IMR-90 (cell line): ENCODE measurements at regions not wholly inside any gene's neighbourhood (a gene's known extent, or its start where the extent isn't known, plus 50 kb on each side); places are given as distances from the start of the nearest gene placed in this dataset.

ENCODE experiments used
- ATAC-seq: fragments of 200-7000 bp; cut with Tn5 transposase; 2 replicates; pipeline ENCODE4 v1.9.1; 2020; ENCODE audit warnings: low read depth, mild to moderate bottlenecking, moderate library complexity
- BruUV-seq: library from RNA; stranded (reverse); fragments of 400-500 nt; replicated peaks from 2 replicates; lab custom pipeline; 2021; lab: Mats Ljungman, UMichigan
- CTCF ChIA-PET: fragments of 300-600 bp; formaldehyde crosslinking; extraction: SDS; loops from one replicate; lab custom pipeline; 2021; ENCODE audit warnings: antibody characterized with exemption; lab: Yijun Ruan, JAX
- POLR2A ChIA-PET: fragments of 300-600 bp; sonication (Branson Sonifier 250); formaldehyde crosslinking; loops from one replicate; lab custom pipeline; 2022; ENCODE audit warnings: antibody characterized with exemption; ENCODE audit not compliant: unreplicated experiment; lab: Charles Lee
- DNase-seq: peaks from one replicate; pipeline ENCODE4 v3.0.0; 2013
- H2AFZ ChIP-seq: replicated peaks from 2 replicates; pipeline ENCODE3; 2013; ENCODE audit warnings: low read length, mild to moderate bottlenecking; ENCODE audit not compliant: poor library complexity
- H2AK5ac ChIP-seq: 2 replicates; pipeline ENCODE4 v1.6.1; 2013; ENCODE audit warnings: low read depth, low read length, inconsistent platforms
- H2AK9ac ChIP-seq: replicated peaks from 2 replicates; pipeline ENCODE3; 2013; ENCODE audit warnings: mild to moderate bottlenecking, low read depth, low read length, moderate library complexity; ENCODE audit not compliant: poor library complexity
- H2BK120ac ChIP-seq: 2 replicates; pipeline ENCODE4 v1.6.1; 2013; ENCODE audit warnings: low read depth, low read length, inconsistent platforms
- H2BK15ac ChIP-seq: 3 replicates; pipeline ENCODE4 v1.6.1; 2013; ENCODE audit warnings: low read depth, low read length, inconsistent platforms
- H2BK20ac ChIP-seq: 2 replicates; pipeline ENCODE4 v1.6.1; 2013; ENCODE audit warnings: low read depth, mild to moderate bottlenecking, inconsistent platforms, low read length, moderate library complexity
- H2BK5ac ChIP-seq: 2 replicates; pipeline ENCODE4 v1.6.1; 2013; ENCODE audit warnings: mild to moderate bottlenecking, low read depth, low read length, inconsistent platforms; ENCODE audit not compliant: poor library complexity, severe bottlenecking
- H3K14ac ChIP-seq: replicated peaks from 2 replicates; pipeline ENCODE4 v1.6.1; 2013; ENCODE audit warnings: low read depth, low read length, inconsistent platforms
- H3K18ac ChIP-seq: 2 replicates; pipeline ENCODE4 v1.6.1; 2013; ENCODE audit warnings: low read depth, low read length, control low read depth
- H3K23ac ChIP-seq: 2 replicates; pipeline ENCODE4 v1.6.1; 2013; ENCODE audit warnings: low read depth, low read length, inconsistent platforms
- H3K27ac ChIP-seq: 2 replicates; pipeline ENCODE4 v1.5.1; 2013; ENCODE audit warnings: mild to moderate bottlenecking, control low read depth, low read length; ENCODE audit not compliant: insufficient read depth
- H3K27me3 ChIP-seq: 2 replicates; pipeline ENCODE4 v1.6.1; 2013; ENCODE audit warnings: low read length; ENCODE audit not compliant: control insufficient read depth, insufficient read depth
- H3K36me3 ChIP-seq: 2 replicates; pipeline ENCODE4 v1.6.1; 2013; ENCODE audit warnings: low read length, mixed read lengths; ENCODE audit not compliant: control insufficient read depth, insufficient read depth
- H3K4ac ChIP-seq: 2 replicates; pipeline ENCODE4 v1.6.1; 2013; ENCODE audit warnings: low read depth, low read length, inconsistent platforms
- H3K4me1 ChIP-seq: 2 replicates; pipeline ENCODE4 v1.6.1; 2013; ENCODE audit warnings: low read length, mixed read lengths; ENCODE audit not compliant: control insufficient read depth, insufficient read depth
- H3K4me2 ChIP-seq: 2 replicates; pipeline ENCODE4 v1.6.1; 2013; ENCODE audit warnings: low read depth, mild to moderate bottlenecking, control low read depth, low read length, moderate library complexity
- H3K4me3 ChIP-seq: 2 replicates; pipeline ENCODE4 v1.5.1; 2013; ENCODE audit warnings: low read depth, mild to moderate bottlenecking, control low read depth, low read length, moderate library complexity; ENCODE audit not compliant: insufficient read depth
- H3K56ac ChIP-seq: 2 replicates; pipeline ENCODE4 v1.6.1; 2013; ENCODE audit warnings: low read length, inconsistent platforms; ENCODE audit not compliant: insufficient read depth; ENCODE audit errors: extremely low read depth
- H3K79me1 ChIP-seq, 2 experiments: 2 replicates each; pipeline ENCODE4 v1.6.1; 2013; ENCODE audit warnings: low read length in 2 of 2, inconsistent platforms in 1 of 2, low read depth in 1 of 2
- H3K9ac ChIP-seq: 2 replicates; pipeline ENCODE4 v1.6.1; 2013; ENCODE audit warnings: low read depth, low read length, control low read depth
- H3K9me1 ChIP-seq: 2 replicates; pipeline ENCODE4 v1.6.1; 2013; ENCODE audit warnings: low read length, inconsistent platforms; ENCODE audit not compliant: insufficient read depth
- H3K9me3 ChIP-seq: 2 replicates; pipeline ENCODE4 v1.6.1; 2013; ENCODE audit warnings: low read length; ENCODE audit not compliant: control insufficient read depth, insufficient read depth
- H4K20me1 ChIP-seq: 2 replicates; pipeline ENCODE4 v1.6.1; 2013; ENCODE audit warnings: low read length, inconsistent platforms; ENCODE audit not compliant: insufficient read depth
- H4K5ac ChIP-seq: 2 replicates; pipeline ENCODE4 v1.6.1; 2013; ENCODE audit warnings: mild to moderate bottlenecking, low read depth, low read length, control low read depth
- H4K8ac ChIP-seq, 2 experiments: 2 replicates each; pipeline ENCODE4 v1.6.1; 2013; ENCODE audit warnings: low read depth in 2 of 2, low read length in 2 of 2, control low read depth in 1 of 2, inconsistent platforms in 1 of 2
- H4K91ac ChIP-seq: 2 replicates; pipeline ENCODE4 v1.6.1; 2013; ENCODE audit warnings: low read depth, low read length, inconsistent platforms; ENCODE audit not compliant: insufficient read depth
- CHD1 ChIP-seq: IDR thresholded peaks from 2 replicates; pipeline ENCODE4 v1.6.1; 2012; ENCODE audit warnings: low read depth, low read length, improper control_type of control experiment
- POLR2A ChIP-seq: IDR thresholded peaks from 2 replicates; pipeline ENCODE4 v1.6.1; 2012; ENCODE audit warnings: mild to moderate bottlenecking, low read depth, low read length
- SMC3 ChIP-seq: fragments of 150-350 bp; IDR thresholded peaks from 2 replicates; pipeline ENCODE4 v1.6.1; 2016; ENCODE audit warnings: low read depth, mild to moderate bottlenecking, antibody characterized with exemption, low read length, moderate library complexity
- WGBS, 2 experiments: methylation state at CpG; one replicate each; pipeline versions ENCODE4 v1.1.5 to v1.1.7; 2013; ENCODE audit warnings: missing lambda C conversion rate in 2 of 2; ENCODE audit not compliant: insufficient read length in 1 of 2; ENCODE audit errors: extremely low coverage in 2 of 2; 5-methylcytosine and 5-hydroxymethylcytosine counted together
- dilution Hi-C: fragments of 300-500 bp; cut with HindIII; formaldehyde crosslinking; loops from one replicate; pipeline ENCODE4 v1.14.3; 2018; ENCODE audit warnings: low sequenced_read_pairs; ENCODE audit not compliant: unreplicated experiment
- in situ Hi-C: fragments of 300-500 bp; cut with MboI; formaldehyde crosslinking; loops from 3 replicates; pipeline ENCODE4 v1.14.3; 2019; ENCODE audit warnings: low sequenced_read_pairs, inconsistent platforms, mixed read lengths
- intact Hi-C: fragments of 100-400 bp; cut with micrococcal nuclease; formaldehyde crosslinking; loops from 2 replicates; pipeline ENCODE4 v1.10.0; 2022
- TF ChIP-seq, protein P1 (sequence below): fragments of 150-350 bp; IDR thresholded peaks from 2 replicates; pipeline ENCODE4 v1.6.1; 2017; ENCODE audit warnings: mild to moderate bottlenecking, antibody characterized with exemption, low read length, low read depth

- 73% methylated on average over 8 of the region's 10 CpGs; no CpG with 5 or more reads in 1 of the 2 experiments for WGBS, 2 experiments
- Histone ChIP-seq H3K18ac (no peak overlapping the region), H3K9me3 (no peaks in the 10 kb centered on the region; the same call in 1 of the 2 replicates), H2BK5ac (no peak overlapping the region), H3K23ac (no peak overlapping the region), H3K9ac (no peak overlapping the region), H3K9me1 (no peaks in the 10 kb centered on the region; the same call in 1 of the 2 replicates), H4K5ac (no peak overlapping the region), H2BK20ac (no peak overlapping the region), H3K27me3 (peaks cover 5% of the 10 kb centered on the region), H3K4me2 (no peak overlapping the region), H4K8ac (no peak overlapping the region), H4K20me1 (no peaks in the 10 kb centered on the region; the same call in 1 of the 2 replicates), H2BK15ac (no peak overlapping the region), H3K36me3 (no peaks in the 10 kb centered on the region), H3K14ac (no peak overlapping the region), H3K27ac (no peak overlapping the region), H4K91ac (no peak overlapping the region), H2BK120ac (no peak overlapping the region), H3K79me1 (no peaks in the 10 kb centered on the region), H3K4me1 (no peaks in the 10 kb centered on the region), H3K4me3 (no peak overlapping the region), H2AK9ac (no peak overlapping the region), H3K56ac (no peak overlapping the region), H2AK5ac (no peak overlapping the region), H2AFZ (no peak overlapping the region), H3K4ac (no peak overlapping the region)
- ATAC-seq (no peak), DNase-seq (no peak)
- CTCF ChIA-PET = interaction anchor here (0.5 kb wide), 1 partner anchor 19 kb away, joined by 4 read pairs; no protein-coding TSS in a partner anchor
- no peak for TF ChIP-seq CHD1
- TF ChIP-seq SMC3 = no peak
- no peak for TF ChIP-seq POLR2A
- TF ChIP-seq, protein P1, sequence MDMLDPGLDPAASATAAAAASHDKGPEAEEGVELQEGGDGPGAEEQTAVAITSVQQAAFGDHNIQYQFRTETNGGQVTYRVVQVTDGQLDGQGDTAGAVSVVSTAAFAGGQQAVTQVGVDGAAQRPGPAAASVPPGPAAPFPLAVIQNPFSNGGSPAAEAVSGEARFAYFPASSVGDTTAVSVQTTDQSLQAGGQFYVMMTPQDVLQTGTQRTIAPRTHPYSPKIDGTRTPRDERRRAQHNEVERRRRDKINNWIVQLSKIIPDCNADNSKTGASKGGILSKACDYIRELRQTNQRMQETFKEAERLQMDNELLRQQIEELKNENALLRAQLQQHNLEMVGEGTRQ = no peak
- intact Hi-C loops = no loop called here
- POLR2A ChIA-PET = no interaction called here
- dilution Hi-C loops = no loop called here
- no TSS peak for BruUV-seq
- in situ Hi-C loops = no loop called here
These were observed 281.7 kb upstream of the ID2 start for GRCh38 chr2:8400196-8400595.
